ENCODE measurements at regions not wholly inside any gene's neighbourhood (a gene's known extent, or its start where the extent isn't known, plus 50 kb on each side); places are given as distances from the start of the nearest gene placed in this dataset.
"Not testable (repeated sequence)": the region's sequence is repeated elsewhere in the genome, so short reads cannot be mapped to it uniquely, and the experiment has no call there.

DNA sequence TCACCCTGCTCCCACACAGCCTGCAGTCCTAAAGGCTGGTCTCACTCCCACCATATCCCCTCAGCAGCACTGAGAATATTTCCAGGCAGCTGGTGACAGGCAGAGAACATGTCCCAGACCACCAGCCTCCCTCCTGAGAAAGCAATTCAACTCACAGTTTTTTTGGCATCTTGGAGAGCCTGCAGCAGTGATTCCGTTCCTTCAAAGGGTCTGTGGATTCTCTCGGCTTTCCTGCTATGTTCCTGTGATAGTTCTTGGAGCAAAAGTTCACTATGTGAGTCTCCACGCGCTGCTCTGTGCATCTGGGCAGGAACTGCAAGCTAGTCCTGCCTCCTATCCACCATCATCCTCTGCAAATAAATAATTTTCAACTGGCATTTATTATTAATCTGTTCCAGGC is 448.3 kb upstream of the HSF2 start:
- no peak for DNase-seq

DNA sequence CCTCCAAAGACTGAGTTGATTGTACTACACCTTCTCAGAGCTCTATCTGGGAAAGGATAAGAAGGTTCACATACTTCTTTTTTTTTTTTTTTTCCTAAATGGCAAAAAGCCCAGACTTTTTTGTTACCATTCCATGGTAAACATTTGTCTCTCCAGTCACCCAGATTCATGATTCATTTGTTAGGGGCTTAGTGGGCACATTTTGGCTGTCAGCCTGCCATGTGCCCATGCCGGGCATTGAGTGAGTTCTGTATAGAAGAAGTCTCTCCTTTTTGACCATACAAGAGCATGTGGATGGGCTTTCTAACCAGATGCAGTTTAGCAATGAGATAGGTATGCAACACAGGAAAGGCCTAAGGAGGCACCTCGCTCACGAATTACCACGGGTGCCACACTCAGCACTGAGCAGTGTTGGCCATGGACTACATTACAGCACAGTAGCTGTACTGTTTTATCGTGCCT is 447.5 kb upstream of the HSF2 start:
- no peak for DNase-seq

DNA sequence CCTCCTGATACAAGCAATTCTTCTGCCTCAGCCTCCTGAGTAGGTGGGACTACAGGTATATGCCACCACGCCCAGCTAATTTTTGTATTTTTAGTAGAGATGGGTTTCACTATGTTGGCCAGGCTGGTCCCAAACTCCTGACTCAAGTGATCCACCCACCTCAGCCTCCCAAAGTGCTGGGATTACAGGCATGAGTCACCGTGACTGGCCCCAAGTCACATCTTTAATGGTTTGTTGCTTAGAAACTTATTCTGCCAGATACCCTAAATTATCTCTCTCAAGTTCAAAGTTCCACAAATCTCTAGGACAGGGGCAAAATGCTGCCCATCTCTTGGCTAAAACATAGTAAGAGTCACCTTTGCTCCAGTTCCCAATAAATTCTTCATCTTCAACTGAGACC is 444.1 kb upstream of the HSF2 start:
- not testable (repeated sequence) for DNase-seq

DNA sequence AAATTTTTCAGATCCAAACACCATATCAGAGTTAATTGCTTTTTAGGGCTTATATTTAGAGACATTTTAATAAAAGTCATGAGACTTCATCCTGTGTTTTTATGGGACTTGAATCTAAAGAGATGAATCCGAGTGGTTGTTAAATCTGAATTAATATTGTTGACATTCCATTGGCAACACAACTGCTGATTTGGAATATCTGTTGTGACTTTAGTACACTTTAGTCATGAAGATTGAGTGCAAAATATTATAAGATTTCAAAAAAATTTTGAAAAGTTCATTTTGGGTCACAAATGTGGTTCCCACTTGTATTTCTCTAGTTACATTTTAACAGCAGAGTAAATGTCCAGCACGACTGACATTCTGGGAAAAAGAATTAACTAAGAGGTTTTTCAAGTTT is 442.7 kb upstream of the HSF2 start:
- no peak for DNase-seq

DNA sequence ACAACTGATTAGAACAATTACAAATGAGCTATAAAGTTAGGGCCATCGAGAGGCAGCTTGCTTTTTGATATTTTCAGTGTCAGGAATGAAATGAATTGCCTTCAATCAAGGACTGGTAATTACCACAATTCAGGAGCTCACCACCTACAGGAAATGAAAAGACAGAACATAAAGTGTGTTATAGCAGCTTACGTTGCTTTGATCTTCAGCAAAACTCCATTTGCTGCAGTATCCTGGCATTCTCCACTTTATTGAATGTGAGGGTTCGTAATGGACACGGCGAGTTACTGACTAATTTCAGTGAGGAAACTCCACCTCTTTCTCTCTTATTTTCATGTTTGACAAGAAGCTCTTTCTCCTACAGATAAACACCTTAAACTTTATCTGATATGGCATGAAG is 440.0 kb upstream of the HSF2 start:
- no peak for DNase-seq

DNA sequence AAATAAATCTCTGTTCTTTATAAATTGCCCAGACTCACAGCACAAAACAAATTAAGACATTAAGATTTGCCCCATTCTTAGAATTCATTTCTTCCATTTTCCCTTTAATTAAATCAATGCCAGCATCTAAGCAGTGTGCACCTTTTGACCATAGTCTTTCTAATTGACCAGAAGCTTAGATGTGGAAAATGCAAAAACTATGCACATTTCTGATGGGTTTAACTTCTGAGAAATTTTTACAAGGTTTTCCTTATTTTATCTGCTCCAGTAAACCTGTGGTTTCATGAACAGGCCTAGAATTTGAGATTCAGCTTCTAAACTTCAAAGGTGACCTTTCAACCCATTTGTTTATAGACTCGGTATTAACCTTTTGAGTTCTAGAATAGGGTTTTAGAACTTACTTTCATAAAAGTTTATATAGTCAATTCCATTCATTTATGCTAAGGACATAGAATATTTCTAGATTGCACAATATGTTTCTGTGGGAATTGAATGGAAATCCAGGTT is 437.8 kb upstream of the HSF2 start:
- DNase-seq: no peak

DNA sequence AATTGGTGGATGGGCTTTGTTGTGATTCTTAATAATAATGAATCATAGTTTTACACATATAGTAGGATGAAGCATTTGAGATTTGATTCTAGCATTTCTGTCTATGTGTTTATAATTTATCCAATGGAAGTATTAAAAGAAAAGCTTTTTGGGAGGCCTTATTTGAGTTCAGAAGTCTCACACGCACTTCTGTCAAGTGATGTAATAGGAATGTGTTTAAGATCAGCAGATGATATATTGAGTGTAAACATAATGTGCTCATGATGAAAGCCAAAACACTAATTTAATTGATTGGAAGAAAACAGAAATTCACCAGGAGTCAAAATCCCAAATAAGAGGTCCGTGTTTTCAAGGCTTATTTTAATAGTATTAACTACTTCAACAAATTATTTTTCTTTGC is 435.6 kb upstream of the HSF2 start:
- DNase-seq: no peak

DNA sequence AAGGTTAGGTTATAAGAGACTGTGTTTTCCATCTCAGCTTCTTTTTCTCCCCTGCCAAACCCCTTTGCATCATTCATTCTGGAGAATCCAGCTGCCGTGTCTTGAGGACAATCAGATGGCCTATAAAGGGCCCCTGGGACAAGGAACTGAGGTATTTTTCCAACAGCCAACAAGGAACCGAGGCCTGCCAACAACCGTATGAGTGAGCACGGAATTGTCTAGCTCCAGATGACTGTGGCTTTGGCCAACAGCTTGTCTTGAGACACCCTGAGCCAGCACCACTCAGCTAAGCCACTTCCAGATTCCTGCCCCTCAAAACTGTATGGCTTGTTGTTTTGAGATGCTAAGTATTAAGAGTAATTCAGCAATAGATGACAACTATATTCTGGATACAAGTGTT is 433.7 kb upstream of the HSF2 start:
- DNase-seq: no peak

DNA sequence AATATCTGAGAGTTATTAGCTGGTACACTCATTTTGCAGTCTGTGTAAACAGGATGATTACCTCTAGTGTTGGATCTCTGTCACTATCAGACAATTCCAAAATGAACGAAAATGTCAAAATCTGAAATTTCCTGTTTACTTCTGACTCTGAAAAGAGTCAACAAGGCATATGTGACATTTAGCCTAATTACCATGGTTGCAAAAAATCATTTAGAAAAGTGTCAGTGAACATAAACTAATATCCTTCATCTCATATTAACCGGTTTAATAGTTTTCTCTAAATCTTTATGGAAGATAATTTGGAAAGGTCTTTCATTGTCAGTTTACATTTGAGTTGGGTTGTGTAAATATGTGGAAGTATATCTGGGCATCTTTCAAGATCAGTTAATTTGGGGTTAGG is 431.8 kb upstream of the HSF2 start:
- no peak for DNase-seq

DNA sequence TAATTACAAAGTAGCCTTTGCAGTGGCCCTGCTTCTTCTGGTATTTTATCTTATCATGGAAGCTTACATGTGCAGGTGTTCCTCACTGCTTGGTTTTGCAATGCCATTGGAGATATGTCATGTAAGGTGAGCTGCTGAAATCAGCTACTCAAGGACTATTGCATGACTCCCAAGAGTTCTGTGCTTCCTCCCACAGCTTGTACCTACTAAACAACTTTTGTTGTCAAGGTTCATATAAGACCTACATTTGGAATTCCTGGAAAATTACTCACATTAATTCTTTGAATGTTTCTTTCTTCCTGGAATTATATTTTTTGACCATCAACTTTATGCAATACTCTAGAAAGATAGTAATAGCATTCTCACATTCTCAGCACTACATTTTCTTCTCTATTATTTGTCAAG is 427.5 kb upstream of the HSF2 start:
- DNase-seq: no peak

DNA sequence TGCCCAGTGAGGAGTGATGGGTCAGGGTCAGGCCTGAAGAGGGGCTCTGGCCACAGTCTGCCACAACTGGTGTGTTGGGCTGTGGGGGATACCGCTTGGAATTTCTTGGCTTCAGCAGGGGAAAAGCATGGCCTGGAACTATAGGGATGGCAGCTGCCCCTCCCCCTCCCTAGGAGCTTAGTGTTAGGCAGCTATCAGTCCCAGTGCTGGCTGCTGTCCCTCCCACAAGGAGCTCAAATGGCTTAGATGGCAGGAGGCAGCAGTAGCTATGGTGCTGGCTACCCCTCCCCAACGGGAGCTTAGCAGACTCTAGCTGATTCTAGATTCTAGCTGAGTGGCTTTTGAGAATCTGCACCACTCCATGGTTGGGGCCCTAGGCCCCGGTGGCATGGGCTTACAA is 414.5 kb upstream of the HSF2 start:
- DNase-seq: no peak

DNA sequence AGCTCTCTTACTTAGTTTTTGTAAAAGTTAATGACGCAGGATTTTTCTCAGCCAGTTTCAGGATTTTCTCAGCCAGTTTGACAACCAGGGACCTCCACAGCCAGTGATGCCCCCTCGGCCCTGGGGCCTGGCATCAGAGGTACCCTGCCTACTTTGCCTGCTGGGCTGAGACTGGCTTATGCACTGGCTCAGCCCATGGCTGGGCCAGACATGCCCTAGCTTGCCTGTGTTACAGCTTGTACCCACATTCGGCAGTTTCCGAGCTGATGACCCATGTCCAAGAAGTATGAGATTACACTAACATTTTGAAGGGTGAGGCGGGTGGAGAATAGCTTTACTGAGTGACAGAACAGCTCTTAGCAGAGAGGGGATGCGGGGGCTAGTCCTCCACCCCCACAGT is 406.1 kb upstream of the HSF2 start:
- no peak for DNase-seq

DNA sequence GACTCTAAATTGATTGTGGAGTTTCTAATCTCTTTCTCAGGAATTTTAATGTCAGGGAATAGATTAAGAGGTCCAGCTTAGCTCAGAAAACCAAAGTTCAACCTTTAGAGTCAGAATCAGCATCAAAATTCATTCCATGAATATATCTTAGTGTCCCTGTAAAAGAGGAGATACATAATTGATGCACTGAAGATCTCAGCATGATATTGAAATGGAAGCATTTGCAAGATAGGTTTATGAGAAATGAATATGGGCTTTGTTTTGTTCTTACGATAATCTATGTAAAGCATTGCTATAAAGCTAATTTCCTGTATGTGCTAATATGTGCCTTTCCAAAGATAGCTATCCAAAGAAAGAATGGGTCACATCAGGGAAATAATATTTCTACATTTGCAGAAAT is 404.5 kb upstream of the HSF2 start:
- DNase-seq: no peak

DNA sequence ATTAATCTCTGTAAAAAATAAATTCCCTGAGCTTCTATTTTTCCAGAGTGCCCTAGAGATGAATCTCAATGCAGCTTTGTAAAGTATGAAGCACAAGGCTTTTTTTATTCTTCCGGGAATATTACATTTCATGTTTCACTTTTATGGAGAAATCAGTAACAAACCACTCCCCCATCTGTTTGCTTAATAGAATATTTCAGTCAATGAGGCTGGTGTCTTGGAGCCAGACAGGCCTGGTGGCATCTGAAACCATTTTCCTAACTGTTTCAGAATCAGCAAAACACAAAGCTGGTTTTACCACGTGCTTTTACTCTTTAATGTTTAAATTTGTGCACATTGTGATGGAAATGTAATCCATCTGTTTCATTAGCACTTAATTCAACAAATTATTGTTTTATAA is 400.8 kb upstream of the HSF2 start:
- DNase-seq: no peak

DNA sequence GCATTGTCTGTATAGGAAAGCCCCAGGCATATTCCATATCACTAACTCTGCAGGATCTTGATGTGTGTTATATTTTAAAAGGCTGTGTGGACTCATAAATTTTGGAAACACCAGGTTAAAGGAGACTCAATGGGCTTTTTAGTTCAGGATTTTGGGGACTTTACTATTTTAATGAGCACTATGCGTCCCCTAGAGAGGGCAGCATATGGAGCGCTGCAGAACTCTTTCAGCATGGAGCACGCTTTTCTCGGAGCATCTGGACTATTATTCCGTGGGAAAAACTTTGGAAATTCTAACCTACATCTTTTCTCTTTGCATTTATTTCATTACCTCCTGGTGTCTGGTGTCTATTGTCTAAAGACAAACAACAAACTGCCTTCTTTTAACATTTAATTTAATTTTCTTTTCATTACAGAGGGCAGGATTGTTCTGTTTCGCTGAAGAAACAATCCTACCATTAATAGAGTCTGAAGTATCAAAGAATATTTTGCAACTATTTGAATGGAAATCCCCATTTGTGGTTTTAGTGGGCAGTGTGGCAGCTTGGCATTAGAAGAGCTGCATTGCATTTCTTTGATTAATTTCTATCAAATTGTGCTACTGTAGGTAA is 399.9 kb upstream of the HSF2 start:
- no peak for DNase-seq

DNA sequence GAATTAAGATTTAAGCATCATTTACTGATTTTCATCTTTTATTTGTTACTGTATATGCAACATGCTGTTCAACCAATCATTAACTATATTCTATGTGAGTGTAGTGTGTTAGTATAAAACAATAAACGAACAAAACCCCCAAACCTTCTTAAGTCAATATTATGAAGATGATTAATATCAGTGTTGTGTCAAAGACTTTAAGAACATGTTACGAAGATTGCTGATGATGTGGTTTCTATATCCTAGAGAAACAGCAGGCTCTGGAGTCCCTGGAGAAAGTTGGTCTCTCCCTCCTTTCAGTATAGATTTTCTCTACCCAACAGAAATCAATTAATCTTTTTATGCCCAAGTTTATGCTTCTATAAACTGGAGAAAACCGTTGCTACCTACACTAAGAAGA is 393.8 kb upstream of the HSF2 start:
- DNase-seq: no peak

DNA sequence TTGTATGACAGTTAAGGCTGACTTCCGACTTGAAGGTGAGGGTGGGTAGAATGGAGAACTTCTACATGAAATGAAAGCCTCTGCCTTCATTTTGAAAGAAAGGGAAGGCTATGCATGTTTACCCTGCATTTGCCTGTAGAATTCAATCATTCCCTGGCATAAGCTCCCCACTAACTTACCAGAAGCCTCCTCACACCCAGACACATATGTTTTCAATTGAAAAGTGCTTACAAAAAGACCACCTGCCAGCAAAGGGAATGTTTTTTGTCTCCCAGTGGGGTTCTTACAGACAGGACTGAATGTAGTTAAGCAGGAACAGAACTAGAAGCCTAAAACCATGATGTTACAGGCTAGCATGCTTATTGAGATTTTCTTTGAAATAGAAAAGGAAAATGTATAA is 392.1 kb upstream of the HSF2 start:
- DNase-seq: no peak

DNA sequence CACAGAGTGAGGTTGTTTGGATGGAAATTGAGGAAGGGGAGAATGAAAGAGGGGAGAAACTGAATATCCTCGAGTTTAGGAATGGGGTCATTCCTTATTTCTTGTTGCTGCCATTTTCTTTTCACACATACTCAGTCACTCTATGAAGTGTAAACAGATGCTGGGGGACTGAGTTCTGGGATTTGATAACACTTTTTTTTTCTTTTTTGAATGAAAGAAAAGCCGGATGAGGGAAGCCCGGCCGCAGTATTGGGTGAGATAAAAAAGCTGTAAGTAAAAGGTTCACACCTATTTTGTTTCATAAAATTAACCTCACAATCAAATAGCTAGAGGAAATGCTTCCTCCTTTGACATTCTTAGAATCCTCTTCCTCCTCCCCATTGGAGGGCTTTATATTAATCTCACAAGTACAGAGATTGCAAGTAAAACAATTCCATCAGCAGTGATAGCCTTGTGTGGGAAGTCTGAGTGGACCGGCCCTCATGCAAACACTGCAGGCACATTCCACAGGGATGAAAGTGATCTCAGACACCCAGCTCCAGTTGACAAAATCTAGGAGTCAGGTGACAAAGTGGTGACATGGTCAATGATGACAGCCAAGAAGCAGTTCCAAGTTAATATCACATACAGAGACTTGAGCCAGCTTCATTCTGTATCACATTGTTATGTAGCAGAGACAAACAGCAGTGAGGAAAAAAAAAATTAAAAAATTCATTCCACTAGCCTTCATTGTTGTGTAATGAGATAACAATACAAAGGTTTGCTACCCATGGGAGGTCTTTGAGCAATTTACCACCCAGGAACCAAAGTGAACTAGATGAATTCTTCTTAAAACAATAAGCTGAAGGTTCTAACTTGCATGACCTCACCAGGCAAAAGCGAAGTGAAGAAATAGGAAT is 391.1 kb upstream of the HSF2 start:
- DNase-seq: no peak

DNA sequence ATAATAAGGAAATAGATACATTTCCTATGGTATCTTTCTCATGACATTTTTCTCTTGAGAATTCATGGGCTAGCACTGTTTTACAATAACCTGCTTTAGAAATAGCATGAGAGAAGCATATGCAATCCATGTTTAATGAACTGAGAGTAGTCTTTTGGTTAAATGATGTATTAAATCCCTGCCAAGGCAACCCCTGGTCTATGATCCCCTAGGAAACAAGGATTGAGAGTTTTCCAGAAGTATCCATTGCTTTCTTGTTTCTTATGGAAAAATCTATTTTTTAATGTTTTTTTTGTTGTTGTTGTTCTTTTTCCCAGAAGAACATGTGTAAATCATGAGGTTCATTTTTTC is 390.5 kb upstream of the HSF2 start:
- no peak for DNase-seq

DNA sequence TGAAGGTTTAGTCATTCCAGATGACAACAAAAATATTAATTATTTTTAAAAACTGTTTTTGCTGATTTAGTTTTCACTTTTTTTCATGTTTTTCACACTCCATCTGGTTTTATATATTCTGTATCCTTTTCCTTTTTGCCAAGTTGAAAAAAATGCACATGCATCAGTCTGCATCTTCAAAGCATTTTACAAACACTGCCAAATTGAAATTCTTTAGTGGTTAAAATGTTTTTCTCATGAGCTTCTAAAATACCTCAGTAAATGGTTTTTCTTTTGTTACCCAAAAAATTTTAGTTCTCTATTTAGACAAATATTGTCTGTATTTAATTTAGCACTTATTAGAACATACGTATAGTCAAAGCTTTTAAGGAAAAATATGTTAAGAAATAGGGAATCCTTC is 386.9 kb upstream of the HSF2 start:
- DNase-seq: no peak

DNA sequence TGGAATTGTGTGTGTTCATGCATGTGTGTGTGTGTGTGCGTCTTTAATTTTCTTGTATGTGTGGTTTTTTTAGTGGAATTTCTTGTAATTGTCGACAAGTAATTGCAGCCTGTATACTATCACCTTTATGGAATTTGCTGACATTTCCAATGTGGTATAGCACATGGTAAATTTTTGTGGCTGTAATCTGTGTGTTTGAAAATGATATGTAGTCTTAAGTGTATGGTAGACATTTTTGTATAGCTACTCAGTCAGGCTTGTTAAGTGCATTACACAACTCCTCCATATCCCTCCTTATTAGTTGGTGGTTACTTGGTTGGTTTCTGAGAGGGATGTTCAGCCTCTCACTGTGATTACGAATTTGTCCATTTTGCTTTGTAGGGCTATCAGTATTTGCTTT is 384.5 kb upstream of the HSF2 start:
- DNase-seq: no peak

DNA sequence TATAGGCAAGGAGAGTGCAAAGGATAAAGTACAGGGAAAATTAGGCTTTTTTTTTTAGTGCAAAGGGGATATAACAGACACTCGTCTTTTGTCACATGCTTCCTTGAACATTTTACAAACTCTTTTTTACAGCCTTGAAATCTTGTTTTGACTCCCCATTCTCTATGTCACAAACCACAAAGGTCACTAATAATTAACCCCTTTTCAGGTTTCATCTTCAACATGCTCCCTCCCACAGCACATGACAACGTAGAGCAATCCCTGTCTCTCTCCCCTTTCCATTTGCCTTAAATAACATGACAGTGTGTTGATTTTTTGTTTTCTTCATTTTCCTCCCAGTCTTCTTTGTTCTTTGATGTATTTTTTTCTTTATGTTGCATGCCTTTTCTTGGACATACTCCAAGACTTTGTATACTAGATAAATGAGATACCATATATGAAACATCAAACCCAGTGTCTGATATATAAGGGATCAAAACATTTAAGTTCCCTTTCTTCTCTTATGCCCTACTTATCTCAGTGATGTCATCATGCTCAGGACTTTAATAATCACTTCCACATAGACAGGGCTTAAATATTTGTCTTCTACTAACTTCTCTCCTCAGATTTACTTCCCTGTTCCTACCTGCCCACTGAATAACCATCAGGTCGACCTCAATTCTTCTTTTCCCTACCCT is 378.7 kb upstream of the HSF2 start:
- no peak for DNase-seq

DNA sequence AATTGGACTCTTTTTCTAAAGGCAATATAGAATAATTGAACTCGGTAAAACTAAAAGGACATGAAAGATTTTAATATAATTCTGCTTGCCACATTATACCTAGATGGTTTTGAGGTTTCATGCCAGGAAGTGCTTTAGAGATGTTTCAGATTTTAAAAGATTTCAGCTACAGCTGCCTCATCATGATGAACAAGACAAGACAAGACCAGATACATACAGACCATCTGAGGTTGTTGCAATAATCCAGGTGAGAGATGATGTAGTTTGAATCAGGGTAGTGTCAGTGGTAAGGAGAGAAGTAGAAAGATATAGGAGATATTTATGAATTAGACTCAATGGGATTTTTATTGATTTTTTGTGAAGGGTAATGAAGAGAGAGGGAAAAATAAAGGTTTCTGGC is 374.3 kb upstream of the HSF2 start:
- DNase-seq: no peak
